ENCODE measurements at regions not wholly inside any gene's neighbourhood (a gene's known extent, or its start where the extent isn't known, plus 50 kb on each side); places are given as distances from the start of the nearest gene placed in this dataset.

DNA sequence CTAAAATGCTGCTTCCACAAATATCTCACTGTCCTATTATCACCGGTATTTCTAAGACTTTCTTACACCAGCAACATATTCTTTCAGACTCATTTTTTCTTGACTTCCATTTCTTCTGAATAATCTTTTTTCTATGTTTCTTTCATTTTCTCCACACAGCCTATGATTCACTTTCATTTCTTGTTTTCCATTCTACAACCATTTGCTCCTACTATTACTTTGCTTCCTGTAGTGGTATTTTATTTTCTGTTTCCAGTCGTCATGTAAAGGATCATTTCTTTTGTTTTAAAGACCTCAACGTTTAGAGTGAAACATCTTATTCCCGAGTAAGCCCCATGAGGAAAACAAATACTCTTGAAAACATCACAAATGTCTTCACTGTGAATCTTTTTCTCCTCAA, 182.2 kb upstream of the MDGA2 start:
- TF ChIP-seq, protein P1, sequence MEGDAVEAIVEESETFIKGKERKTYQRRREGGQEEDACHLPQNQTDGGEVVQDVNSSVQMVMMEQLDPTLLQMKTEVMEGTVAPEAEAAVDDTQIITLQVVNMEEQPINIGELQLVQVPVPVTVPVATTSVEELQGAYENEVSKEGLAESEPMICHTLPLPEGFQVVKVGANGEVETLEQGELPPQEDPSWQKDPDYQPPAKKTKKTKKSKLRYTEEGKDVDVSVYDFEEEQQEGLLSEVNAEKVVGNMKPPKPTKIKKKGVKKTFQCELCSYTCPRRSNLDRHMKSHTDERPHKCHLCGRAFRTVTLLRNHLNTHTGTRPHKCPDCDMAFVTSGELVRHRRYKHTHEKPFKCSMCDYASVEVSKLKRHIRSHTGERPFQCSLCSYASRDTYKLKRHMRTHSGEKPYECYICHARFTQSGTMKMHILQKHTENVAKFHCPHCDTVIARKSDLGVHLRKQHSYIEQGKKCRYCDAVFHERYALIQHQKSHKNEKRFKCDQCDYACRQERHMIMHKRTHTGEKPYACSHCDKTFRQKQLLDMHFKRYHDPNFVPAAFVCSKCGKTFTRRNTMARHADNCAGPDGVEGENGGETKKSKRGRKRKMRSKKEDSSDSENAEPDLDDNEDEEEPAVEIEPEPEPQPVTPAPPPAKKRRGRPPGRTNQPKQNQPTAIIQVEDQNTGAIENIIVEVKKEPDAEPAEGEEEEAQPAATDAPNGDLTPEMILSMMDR (IDR thresholded peaks at IDR 0.05), result no peak
- DNase-seq (ENCODE audit: low spot score) (no peak), ATAC-seq (ENCODE audit: low FRiP score) (no peak)

DNA sequence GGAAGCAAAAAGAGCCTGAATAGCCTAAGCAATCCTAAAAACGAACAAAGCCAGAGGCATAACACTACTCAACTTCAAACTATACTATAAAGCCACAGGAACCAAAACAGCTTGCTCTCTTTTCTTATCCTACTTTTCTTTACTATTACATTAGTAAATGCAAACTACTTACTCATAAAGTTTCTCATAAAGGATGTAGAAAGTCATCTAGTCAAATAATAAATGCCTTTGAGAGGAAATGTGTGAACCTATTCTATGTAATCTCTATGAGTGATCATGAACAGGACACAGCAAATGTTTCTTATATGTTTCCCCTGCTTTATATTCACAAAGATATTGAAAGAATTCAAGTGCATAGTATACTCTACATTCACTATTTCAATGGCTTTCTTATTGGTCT, 176.9 kb upstream of the MDGA2 start:
- no peak for DNase-seq (ENCODE audit: low spot score)
- ATAC-seq (ENCODE audit: low FRiP score), result no peak
- TF ChIP-seq, protein P1 (IDR thresholded peaks at IDR 0.05), result no peak

DNA sequence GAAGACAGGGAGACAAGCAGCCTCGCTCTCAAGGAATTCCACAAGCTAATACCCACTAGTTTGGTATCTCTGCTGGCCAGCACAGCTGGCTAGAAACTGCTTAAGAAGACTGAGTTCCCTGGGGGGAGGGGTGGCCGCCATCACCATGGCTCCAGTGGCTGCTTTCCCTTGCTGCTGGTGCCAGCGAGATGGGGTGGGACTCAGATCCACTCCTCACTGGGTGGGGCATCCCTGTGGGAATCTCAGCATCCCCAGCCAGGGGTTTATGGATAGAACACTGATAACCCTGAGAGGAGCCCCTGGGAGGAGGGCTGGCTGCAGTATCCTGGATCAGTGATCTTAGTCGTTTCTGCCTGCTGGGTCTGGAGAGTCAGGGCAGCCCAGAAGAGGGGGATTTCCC, 170.6 kb upstream of the MDGA2 start:
- no peak for ATAC-seq (ENCODE audit: low FRiP score)
- DNase-seq (ENCODE audit: low spot score), result no peak
- TF ChIP-seq, protein P1 (IDR thresholded peaks at IDR 0.05), result no peak

DNA sequence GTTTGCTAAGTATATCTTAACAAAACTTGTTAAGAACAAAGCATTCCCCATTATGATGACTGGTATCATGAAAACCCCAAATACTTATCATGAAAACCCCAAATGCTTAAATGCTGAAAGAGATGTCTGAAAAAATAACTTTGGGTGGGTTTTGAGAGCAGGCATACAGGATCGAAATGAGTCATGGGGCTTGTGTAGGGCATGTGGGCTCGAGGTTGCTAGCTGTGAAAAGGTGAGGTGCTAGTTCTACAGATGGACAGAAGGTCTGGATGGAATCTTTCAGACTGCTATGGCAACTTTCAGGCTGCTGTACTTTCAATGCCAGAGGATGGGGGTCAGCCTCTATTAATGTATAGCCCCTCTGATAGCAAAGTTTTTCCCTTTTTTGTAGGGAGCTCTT, 167.8 kb upstream of the MDGA2 start:
- TF ChIP-seq, protein P1 (IDR thresholded peaks at IDR 0.05), result no peak
- DNase-seq (ENCODE audit: low spot score), result no peak

DNA sequence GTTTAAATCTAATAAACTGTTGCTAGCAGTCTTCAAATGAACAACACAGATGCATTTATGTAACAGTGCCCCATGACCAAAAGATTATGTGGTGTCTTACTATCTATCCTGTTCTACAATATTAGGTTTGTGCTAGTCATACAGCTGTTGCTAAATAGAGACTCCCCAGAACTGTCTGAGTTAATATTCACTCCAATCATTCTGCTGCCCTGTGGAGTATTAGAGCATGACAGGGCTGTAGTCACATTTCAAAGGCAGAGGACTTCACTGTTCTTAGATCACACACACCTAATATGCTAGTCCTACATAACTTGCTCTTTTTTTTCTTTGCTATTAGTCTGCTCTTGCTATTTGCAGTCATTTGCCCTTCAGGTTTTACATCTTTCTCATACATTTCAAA, 157.6 kb upstream of the MDGA2 start:
- no peak for ATAC-seq (ENCODE audit: low FRiP score)
- DNase-seq (ENCODE audit: low spot score), result no peak
- TF ChIP-seq, protein P1 (IDR thresholded peaks at IDR 0.05), result no peak

More for the DNA sequence above, 167.8 kb upstream of the MDGA2 start:
- no peak for ATAC-seq (ENCODE audit: low FRiP score)

DNA sequence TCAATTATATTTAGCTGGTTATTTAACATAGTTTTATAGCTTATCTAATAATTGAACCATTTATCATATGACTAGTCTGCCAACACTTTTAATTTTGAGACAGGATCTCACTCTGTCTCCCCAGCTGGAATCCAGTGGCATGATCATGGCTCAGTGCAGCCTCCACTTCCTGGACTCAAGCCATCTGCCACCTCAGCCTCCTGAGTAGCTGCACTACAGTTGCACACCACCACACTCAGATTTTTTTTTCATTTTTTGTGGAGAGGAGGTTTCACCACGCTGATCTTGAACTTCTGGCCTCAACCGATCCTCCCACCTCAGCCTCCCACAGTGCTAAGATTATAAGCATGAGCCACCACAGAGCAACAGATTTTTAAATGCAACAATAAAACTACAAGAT, 151.4 kb upstream of the MDGA2 start:
- TF ChIP-seq, protein P1 (IDR thresholded peaks at IDR 0.05), result no peak
- DNase-seq (ENCODE audit: low spot score), result no peak
- ATAC-seq (ENCODE audit: low FRiP score), result no peak

DNA sequence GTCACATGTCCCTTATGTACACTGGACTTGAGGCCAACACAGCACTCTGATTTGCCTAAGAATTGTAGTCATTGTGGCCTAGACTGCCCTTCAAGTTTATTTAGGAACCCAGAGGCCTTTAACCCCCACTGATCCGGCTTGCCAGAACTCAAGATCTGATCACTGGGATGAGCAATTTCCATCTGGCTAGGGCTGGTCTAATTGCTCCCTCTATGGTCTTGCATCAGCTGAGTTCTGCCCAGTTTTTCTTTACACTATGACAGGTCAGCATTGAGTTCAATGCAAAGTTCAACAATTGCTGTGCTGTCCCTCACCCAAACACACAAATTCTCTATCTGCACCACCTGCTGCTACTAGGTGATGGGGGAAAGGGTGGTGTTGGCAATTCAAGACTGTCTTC, 146.9 kb upstream of the MDGA2 start:
- DNase-seq (ENCODE audit: low spot score) (no peak), ATAC-seq (ENCODE audit: low FRiP score) (no peak)
- TF ChIP-seq, protein P1 (IDR thresholded peaks at IDR 0.05), result no peak
